T-helper 17 cell (primary cell): ENCODE measurements at regions not wholly inside any gene's neighbourhood (a gene's known extent, or its start where the extent isn't known, plus 50 kb on each side); places are given as distances from the start of the nearest gene placed in this dataset.
"Not testable (repeated sequence)": the region's sequence is repeated elsewhere in the genome, so short reads cannot be mapped to it uniquely, and the experiment has no call there.

Experiments
- ATAC-seq: fragments of 150-1000 bp; cut with Tn5 transposase; 2 replicates; pipeline ENCODE4 v1.10.0; 2021; ENCODE audit warnings: mild to moderate bottlenecking, moderate library complexity
- DNase-seq, 3 donors: peaks; one replicate each; pipeline versions ENCODE4 v3.0.0 to v3.0.0-alpha.2; 2020 to 2021
- H3K9me3 ChIP-seq: one replicate; pipeline ENCODE4 v1.7.0; 2013; ENCODE audit warnings: low read length, mild to moderate bottlenecking; ENCODE audit not compliant: control insufficient read depth, poor library complexity, severe bottlenecking
- H3K27ac Mint-ChIP-seq: one replicate; pipeline ENCODE4 v1.8.0; 2022; ENCODE audit warnings: mild to moderate bottlenecking, moderate library complexity, mixed read lengths
- H3K27me3 Mint-ChIP-seq: one replicate; pipeline ENCODE4 v1.8.0; 2022; ENCODE audit warnings: mixed read lengths
- H3K36me3 Mint-ChIP-seq: one replicate; pipeline ENCODE4 v1.8.0; 2022; ENCODE audit warnings: low read depth, mixed read lengths
- H3K4me1 Mint-ChIP-seq: one replicate; pipeline ENCODE4 v1.8.0; 2022; ENCODE audit warnings: mild to moderate bottlenecking, mixed read lengths
- H3K4me3 Mint-ChIP-seq: one replicate; pipeline ENCODE4 v1.8.0; 2022; ENCODE audit warnings: mild to moderate bottlenecking, moderate library complexity, mixed read lengths

- H3K27ac Mint-ChIP-seq: peak overlapping the region; percentile 37
- H3K9me3 ChIP-seq, H3K27me3 Mint-ChIP-seq, H3K36me3 Mint-ChIP-seq, DNase-seq, H3K4me1 Mint-ChIP-seq, ATAC-seq, H3K4me3 Mint-ChIP-seq: not testable (repeated sequence)
Measured at GRCh38 chr10:38315090-38315805, 221.1 kb downstream of the ZNF37A start.

GRCh38 chr10:38321393-38321792 is 227.3 kb downstream of the ZNF37A start:
- not testable (repeated sequence) for H3K9me3 ChIP-seq, H3K27me3 Mint-ChIP-seq, DNase-seq, ATAC-seq, H3K36me3 Mint-ChIP-seq, H3K27ac Mint-ChIP-seq, H3K4me3 Mint-ChIP-seq, H3K4me1 Mint-ChIP-seq

DNA sequence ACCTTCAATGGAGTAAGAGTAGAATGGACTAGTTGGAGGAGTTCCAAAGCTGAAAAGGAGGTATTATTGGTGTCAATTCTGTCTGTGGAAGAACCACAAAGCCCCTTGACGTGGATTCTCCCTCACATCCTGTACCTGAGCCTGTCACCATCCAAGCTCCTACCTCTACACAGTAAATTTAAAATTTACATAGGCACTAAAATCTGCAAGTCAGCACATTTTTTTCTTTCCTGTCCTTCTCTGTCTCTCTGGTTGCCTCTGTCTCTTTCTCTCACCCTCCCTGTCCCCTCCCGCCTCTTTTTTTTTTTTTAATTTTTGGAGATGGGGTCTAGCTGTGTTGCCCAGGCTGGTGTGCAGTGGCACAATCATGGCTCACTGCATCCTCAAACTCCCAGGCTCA is 236.2 kb downstream of the ZNF37A start:
- H3K9me3 ChIP-seq, H3K4me1 Mint-ChIP-seq, ATAC-seq, H3K4me3 Mint-ChIP-seq, H3K36me3 Mint-ChIP-seq, DNase-seq, H3K27ac Mint-ChIP-seq, H3K27me3 Mint-ChIP-seq: not testable (repeated sequence)

DNA sequence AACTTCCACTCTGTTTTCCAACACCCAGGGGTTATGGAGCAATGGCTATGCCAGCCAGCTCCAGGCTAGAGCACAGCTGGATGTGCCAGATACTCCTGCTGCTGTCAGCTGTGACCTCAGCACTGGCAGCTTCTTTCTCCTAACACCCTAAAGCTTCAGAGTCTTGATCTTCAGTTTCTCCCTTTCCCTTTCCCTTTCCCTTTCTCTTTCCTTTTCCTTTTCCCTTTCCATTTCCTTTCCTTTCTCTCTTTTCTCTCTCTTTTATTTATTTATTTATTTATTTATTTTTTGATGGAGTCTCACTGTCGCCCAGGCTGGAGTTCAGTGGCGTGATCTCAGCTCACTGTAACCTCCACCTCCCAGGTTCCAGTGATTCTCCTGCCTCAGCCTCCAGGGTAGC is 237.0 kb downstream of the ZNF37A start:
- H3K36me3 Mint-ChIP-seq, H3K4me1 Mint-ChIP-seq, ATAC-seq, H3K9me3 ChIP-seq, H3K27ac Mint-ChIP-seq, H3K27me3 Mint-ChIP-seq, H3K4me3 Mint-ChIP-seq, DNase-seq: not testable (repeated sequence)

DNA sequence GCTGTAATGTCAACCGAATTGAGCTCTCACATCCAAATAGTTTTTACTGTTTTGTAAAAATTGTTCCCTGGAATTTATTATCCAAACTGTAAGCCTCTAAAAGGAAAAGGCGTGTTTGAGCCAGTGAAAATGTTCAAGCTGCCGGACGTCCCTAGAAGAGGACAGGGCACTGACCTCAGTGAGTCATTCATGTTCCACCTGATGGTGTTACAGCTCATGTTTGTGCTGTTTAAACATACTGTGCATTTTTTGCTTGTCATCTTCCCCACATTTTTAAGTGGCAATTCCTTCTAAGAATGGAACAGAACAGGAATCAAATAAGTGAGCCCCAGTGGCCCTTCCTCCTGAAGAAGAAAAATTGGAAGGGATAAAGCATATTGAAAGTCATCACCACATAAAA is 239.6 kb downstream of the ZNF37A start:
- not testable (repeated sequence) for ATAC-seq, H3K36me3 Mint-ChIP-seq, H3K9me3 ChIP-seq, H3K27me3 Mint-ChIP-seq, H3K4me3 Mint-ChIP-seq, H3K27ac Mint-ChIP-seq, H3K4me1 Mint-ChIP-seq, DNase-seq

DNA sequence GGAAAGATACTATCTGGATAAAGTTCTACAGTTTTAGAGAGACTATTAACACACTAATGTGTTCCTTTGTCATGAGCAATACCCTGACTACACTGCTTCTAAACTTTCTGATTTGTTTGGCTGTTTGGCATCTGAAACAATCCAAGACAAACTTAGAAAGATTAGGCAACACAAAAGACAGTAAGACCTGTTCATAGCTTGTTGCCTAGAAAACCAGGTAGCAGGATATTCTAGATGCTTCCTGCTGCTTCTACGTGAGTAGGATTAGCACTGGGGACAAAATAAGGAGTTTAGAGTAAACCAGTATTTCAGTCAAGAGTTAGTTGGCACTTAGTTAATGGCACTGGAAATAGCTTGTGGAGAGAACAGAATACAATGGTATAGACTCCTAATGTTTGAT is 256.5 kb downstream of the ZNF37A start:
- H3K27ac Mint-ChIP-seq, H3K36me3 Mint-ChIP-seq: not testable (repeated sequence)

DNA sequence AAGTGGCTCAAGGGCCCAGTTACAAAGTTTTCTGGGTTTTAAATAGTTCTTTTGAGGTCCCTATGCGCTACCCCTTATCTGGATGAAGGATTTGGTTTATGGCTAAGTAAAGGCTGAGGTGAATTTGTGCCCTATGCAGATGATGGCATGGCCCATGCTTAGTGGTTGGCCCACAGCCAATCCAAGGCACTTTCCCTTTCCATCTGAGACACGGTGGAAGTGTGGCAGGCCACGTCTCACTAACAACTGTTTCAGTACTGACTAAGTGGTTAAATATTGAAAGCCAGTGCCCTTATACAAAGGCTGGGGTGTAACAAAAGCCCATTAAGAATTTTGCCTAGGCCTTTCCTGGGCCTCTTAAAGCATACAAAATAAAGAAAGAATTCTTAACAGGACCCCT is 260.3 kb downstream of the ZNF37A start:
- not testable (repeated sequence) for H3K4me1 Mint-ChIP-seq, ATAC-seq, H3K36me3 Mint-ChIP-seq, H3K4me3 Mint-ChIP-seq, H3K9me3 ChIP-seq, H3K27me3 Mint-ChIP-seq, H3K27ac Mint-ChIP-seq, DNase-seq

More for the DNA sequence above, 256.5 kb downstream of the ZNF37A start:
- not testable (repeated sequence) for ATAC-seq, H3K4me3 Mint-ChIP-seq, DNase-seq, H3K4me1 Mint-ChIP-seq, H3K9me3 ChIP-seq
- H3K27me3 Mint-ChIP-seq: peaks cover 10% of the 10 kb centered on the region

- H3K27ac Mint-ChIP-seq: peak overlapping the region; percentile 89
- not testable (repeated sequence) for H3K36me3 Mint-ChIP-seq, H3K9me3 ChIP-seq, H3K27me3 Mint-ChIP-seq, H3K4me1 Mint-ChIP-seq
- H3K4me3 Mint-ChIP-seq: peak overlapping the region; percentile 90
- DNase-seq (peak; percentile 64 to 72 (median 71)), ATAC-seq (peak; percentile 99)
Measured at GRCh38 chr10:38355911-38356526, 261.9 kb downstream of the ZNF37A start.

DNA sequence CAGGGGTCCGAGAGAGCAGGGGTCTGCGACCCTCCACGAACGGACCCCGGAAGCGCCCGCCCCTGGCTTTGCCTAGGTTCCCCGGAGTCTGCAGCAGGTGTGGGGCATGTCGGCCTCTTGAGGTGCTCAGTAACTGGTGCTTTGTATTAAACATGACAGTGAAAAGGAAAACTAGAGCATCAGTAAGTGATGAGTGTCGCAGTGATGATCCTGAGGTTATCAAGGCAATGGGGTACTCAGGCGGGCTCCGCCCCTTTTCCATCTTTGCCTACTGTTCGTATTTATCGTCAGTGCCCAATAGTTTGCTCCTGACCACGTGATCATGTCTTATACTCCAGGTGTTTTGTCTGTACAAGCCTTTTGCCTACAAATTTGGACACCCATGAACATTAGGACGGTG is 262.4 kb downstream of the ZNF37A start:
- ATAC-seq: peak; percentile 52
- Mint-ChIP-seq H3K27ac (peak overlapping the region; percentile 89), H3K4me3 (peak overlapping the region; percentile 90)
- not testable (repeated sequence) for H3K9me3 ChIP-seq, H3K27me3 Mint-ChIP-seq, H3K4me1 Mint-ChIP-seq, H3K36me3 Mint-ChIP-seq, DNase-seq

- not testable (repeated sequence) for H3K27me3 Mint-ChIP-seq, ATAC-seq, H3K36me3 Mint-ChIP-seq, DNase-seq, H3K4me3 Mint-ChIP-seq, H3K9me3 ChIP-seq
- Mint-ChIP-seq H3K27ac (peak overlapping the region; percentile 63), H3K4me1 (peaks cover 16% of the 10 kb centered on the region)
Measured at GRCh38 chr10:38362514-38362913, 268.4 kb downstream of the ZNF37A start.

DNA sequence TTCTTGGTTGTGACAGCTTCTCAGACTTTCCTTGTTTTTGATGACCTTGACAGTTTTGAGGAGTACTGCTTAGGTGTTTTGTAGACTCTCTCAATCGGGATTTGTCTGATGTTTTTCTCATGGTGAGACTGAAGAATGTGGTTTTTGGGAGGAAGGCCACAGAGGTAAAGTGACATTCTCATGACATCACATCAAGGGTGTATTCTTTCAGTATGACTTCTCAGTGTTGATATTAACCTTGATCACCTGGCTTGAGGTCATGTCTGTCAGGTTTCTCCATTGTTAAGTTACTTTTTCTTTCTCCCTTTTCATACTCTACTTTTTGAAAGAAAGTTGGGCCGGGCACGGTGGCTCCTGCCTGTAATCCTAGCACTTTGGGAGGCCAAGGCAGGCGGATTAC is 269.9 kb downstream of the ZNF37A start:
- Mint-ChIP-seq H3K4me1 (peaks cover 16% of the 10 kb centered on the region), H3K4me3 (peak overlapping the region; percentile 39)
- H3K9me3 ChIP-seq, ATAC-seq, H3K27ac Mint-ChIP-seq, DNase-seq, H3K36me3 Mint-ChIP-seq, H3K27me3 Mint-ChIP-seq: not testable (repeated sequence)

DNA sequence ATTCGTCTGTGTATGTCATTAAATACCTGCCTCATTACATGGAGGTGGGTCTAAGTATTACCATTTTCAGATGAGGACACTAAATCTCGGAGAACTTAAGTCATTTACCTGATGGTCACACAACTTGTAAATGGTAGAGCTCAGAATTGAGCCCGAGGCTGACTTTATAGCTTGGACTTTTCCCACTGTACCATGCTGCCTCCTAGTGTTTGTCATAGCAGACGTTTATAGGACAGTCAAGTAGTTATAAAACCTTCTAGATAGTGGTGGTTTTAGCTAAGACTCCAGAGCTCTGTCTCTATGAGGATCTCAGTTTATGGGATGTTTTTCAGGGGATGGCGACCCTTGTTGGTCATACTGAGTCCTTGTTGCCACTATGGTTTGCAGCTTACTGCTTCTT is 271.8 kb downstream of the ZNF37A start:
- H3K9me3 ChIP-seq, DNase-seq, H3K27me3 Mint-ChIP-seq, H3K27ac Mint-ChIP-seq, H3K36me3 Mint-ChIP-seq, H3K4me3 Mint-ChIP-seq: not testable (repeated sequence)
- peak; percentile 63 for ATAC-seq
- peaks cover 16% of the 10 kb centered on the region for H3K4me1 Mint-ChIP-seq

DNA sequence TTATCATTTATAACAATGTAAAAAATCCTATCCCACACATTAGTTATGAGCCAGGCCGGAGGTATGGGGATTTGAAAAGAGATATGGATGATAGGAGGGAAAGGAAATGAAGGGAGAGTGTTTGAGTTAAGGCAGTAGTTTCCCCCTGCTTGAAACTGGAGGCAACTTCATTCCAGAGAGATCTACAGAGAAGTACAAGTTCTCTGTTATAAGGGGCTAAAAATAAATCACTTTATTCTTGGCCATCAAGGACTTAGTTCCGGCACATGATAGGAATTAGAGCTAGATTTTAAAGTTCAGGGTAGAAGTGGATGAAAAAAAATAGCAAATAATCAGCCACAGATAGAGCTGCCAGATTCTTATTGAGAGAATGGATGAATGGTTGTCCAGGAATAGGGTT is 289.7 kb downstream of the ZNF37A start:
- H3K4me1 Mint-ChIP-seq, H3K27me3 Mint-ChIP-seq, H3K27ac Mint-ChIP-seq, DNase-seq, H3K36me3 Mint-ChIP-seq, H3K4me3 Mint-ChIP-seq, H3K9me3 ChIP-seq, ATAC-seq: not testable (repeated sequence)

DNA sequence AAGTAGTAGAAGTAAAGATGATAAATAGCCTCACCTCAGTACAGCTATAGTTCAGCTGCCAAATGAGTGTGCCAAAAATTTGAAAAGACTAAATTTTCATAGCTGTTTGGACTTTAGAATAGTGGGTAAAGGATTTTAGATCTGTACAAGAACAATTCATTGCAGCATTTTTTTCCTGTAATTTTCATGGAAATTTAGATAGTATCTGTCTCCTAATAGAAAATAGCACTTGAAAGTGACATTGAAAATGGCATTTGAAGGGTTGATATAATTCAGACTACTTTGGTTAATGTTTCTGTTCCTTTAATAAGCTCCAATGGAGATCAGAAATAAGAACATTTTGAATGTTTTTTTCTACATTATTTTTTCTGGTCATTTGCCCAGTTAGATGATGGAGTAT is 292.7 kb downstream of the ZNF37A start:
- H3K4me3 Mint-ChIP-seq, H3K4me1 Mint-ChIP-seq, H3K36me3 Mint-ChIP-seq, ATAC-seq, H3K9me3 ChIP-seq, H3K27me3 Mint-ChIP-seq, H3K27ac Mint-ChIP-seq, DNase-seq: not testable (repeated sequence)
